ENCODE measurements at regions not wholly inside any gene's neighbourhood (a gene's known extent, or its start where the extent isn't known, plus 50 kb on each side); places are given as distances from the start of the nearest gene placed in this dataset.

DNA sequence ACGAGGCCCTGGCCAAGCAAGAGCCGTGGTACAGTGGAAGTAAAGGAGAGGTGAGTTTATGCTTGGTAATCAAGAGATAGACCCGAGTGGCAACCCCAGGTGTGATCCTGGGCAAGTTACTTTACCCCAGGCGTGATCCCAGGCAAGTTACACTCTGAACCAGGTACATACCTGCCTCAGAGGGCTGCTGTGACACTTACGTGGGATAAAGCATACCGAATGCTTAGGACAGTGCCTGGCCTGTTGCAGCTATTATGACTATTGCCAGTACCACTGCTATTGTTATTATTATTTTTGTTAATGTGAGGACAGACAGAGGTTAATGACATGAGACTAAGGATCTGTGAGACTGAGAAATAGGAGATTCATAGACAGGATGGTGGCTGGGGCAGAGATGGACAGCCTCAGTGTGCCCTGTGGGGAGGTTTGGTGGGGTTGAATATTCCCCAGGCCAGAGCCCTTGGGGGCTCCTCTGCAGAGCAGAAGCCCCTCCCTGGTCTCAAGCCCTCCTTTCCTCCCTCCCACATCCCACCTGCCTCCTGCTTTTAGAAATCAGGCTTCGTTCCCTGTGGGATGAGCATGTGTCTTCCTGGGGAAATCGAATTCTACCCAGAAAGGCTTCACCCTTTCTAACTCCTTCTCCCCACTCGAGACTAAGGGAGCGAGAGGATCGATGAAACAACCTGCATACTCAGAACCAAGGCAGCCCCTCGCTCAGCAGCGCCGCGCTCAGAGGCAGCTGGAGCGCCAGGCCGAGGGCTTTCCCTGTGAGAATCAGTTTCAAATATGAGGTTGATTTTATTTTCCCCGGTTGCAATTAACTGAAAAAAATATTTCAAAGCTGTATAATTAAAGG is 62.0 kb upstream of the SIX3 start:
- no peak for DNase-seq

DNA sequence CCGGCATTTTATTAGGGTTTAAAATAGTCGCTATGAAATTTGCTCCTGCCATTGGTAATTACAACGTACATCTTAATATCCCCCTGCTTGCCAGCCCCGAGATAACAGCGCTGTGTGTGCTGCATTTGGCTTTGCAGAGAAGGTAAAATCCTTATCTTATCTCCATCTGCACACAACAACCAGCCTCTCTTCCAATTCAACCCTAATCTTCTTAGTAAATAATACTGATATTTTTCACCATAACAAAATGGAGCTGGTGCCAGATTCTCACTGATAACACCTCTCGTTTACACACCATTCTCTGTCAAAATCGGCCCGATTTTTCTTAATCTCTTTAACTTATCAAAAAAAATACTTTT is 61.4 kb upstream of the SIX3 start:
- no peak for DNase-seq

DNA sequence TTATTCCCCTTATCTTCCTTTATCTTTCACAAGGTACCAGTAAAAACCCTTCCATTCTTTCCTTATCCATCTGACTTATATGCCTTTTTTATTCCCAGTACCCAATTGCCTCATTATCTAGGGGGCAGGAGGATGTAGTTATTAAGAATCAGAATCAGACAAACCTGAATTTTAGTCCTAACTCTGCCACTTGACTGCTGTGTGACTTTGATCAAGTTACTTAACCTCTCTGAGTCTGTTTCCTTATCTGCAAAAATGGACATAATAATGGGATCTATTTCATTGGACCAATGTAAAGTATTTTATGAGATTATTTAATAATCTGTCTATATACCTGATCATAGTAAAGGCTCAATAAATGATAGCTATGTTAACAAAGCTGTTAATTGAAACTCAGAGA is 59.6 kb upstream of the SIX3 start:
- DNase-seq: no peak

DNA sequence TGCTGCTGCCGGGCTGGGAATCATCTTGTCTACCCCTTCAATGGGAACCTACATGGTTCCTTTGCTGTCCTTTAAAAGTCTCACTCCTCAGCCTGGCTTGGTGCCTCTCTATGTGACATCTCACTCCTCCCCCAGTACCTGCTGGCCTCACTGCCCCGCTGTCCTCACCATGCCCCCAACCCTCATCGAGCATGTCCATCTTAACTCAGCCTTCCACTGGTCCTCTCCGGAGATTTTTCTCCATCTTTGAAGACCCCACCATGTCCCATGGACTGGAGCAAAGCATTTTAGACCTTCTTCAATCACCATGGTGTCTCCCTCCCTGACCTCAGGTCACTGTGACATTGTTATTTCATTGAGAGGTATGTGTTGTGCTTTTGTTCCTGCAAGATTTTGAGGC is 58.1 kb upstream of the SIX3 start:
- DNase-seq: no peak

DNA sequence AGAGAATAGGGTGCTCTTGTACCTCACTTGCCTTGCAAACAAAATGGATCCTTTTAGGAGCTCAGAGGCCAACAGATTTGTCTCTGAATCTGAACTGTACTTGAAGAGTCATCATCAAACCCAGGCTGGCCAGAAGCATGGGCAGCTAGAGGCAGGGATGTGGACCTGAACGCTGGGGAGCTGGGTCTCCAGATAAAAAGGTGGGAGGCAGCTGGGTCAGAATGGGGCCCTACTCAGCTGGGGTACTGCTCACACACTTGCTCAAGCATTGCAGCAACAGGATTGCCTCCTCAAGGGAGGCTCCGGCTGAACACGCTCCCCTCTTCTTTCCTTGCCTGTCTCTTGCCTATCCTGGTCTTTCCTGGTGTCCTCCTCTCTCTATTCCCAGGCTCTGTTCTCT is 57.3 kb upstream of the SIX3 start:
- DNase-seq: no peak

DNA sequence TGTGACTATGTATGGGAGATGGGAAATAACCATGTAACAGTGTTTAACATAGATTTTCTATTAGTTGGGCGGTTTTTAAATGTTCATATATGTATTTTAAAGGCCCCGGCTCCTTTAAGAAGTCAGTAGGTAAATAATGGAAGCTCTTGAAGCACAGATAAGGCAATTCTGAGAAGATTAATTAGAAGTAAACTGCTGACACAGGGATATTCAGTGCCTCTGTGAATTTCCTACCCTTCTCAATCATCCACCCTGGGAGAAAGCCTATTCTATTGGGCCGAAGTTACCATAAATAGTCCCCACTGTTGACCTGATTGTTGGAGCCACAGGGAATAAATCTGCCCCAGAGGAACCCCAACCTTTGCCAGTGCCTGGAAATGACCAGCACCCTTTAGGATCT is 56.8 kb upstream of the SIX3 start:
- DNase-seq: no peak

DNA sequence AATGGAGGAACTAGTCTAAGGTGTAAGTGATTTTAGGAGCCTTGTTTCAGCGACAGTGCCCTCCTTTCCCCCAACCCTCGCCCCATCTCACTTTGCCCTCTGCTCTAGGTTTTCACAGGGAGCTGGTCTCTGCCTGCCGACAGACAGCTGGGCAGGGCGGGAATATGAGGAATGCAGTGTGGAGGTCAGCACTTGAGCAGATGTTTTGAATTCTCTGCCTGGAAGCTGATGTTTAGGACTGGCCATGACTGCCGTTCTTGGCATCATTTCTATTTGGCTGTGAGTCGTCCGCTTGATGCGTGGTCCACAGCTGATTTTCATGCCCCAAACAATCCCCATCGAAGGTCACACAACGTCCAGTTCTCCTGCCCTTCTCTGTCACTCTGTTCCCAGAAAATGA is 55.1 kb upstream of the SIX3 start:
- DNase-seq: no peak

DNA sequence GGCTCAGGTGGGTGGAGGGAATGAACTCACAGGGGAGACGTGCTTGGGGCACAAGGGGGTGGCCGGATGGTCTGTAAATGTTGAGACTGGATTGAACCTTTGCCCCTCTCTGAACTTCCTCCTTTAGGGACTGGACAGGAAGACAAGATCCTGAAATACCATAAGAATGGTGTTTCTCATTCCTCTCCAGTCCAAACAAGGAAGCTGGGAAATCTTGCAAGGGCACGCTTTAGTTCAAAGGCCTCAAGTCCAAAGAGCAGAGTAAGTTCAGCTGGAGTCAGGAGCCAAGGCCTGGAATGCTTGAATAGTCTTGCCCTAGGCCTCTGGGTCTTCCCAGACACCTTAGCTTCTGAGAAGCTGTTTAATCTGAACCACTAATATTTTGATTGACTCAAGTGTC is 52.4 kb upstream of the SIX3 start:
- DNase-seq: no peak

All from activated CD4-positive, alpha-beta T cell treated with anti-CD3 and anti-CD28 coated beads for 48 hours (primary cell).